ENCODE measurements at regions not wholly inside any gene's neighbourhood (a gene's known extent, or its start where the extent isn't known, plus 50 kb on each side); places are given as distances from the start of the nearest gene placed in this dataset.
"Not testable (repeated sequence)": the region's sequence is repeated elsewhere in the genome, so short reads cannot be mapped to it uniquely, and the experiment has no call there.

DNA sequence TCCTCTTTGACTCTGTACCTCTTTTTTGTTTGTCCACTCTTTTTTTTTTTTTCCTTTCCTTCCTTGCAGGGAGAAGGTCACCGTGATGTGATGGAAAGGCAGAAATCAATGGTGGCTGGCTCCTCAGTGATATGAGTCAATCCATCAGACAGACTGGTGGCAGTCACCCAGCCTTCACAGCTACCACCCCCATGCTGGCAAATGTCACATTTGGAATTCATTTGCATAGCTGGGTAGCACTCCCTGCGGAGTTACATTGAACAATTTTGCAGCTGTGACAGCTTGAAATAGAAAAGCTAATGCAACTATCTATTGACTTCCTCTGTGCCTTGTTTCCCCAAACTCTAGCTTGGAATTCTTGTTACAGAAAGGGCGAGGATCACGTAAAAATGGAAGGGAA is 668.4 kb downstream of the C6orf118 start:
- Histone ChIP-seq H3K4me1 (ENCODE audit: control insufficient read depth, insufficient read depth, low read length) (0 out of 2 replicates have a peak, but pooled peaks cover 5% of the 10 kb centered on the region), H3K27me3 (ENCODE audit: control insufficient read depth, insufficient read depth, low read length) (no peaks in the 10 kb centered on the region), H3K4me3 (ENCODE audit: low read depth, low read length) (no peak overlapping the region), H3K27ac (ENCODE audit: low read depth, low read length) (no peak overlapping the region), H3K9ac (ENCODE audit: low read depth, low read length) (no peak overlapping the region), H3K9me3 (ENCODE audit: control insufficient read depth, insufficient read depth, low read length) (no peaks in the 10 kb centered on the region), H3K36me3 (ENCODE audit: control insufficient read depth, insufficient read depth, low read length) (no peaks in the 10 kb centered on the region)

GRCh38 chr6:164628302-164628931 is 681.0 kb downstream of the C6orf118 start:
- Histone ChIP-seq H3K36me3 (ENCODE audit: control insufficient read depth, insufficient read depth, low read length) (no peaks in the 10 kb centered on the region), H3K9ac (ENCODE audit: low read depth, low read length) (no peak overlapping the region), H3K4me3 (ENCODE audit: low read depth, low read length) (no peak overlapping the region), H3K9me3 (ENCODE audit: control insufficient read depth, insufficient read depth, low read length) (no peaks in the 10 kb centered on the region), H3K27me3 (ENCODE audit: control insufficient read depth, insufficient read depth, low read length) (no peaks in the 10 kb centered on the region), H3K27ac (ENCODE audit: low read depth, low read length) (no peak overlapping the region), H3K4me1 (ENCODE audit: control insufficient read depth, insufficient read depth, low read length) (no peaks in the 10 kb centered on the region)

- Histone ChIP-seq H3K36me3 (ENCODE audit: control insufficient read depth, insufficient read depth, low read length) (no peaks in the 10 kb centered on the region), H3K27me3 (ENCODE audit: control insufficient read depth, insufficient read depth, low read length) (no peaks in the 10 kb centered on the region), H3K4me3 (ENCODE audit: low read depth, low read length) (no peak overlapping the region), H3K9ac (ENCODE audit: low read depth, low read length) (no peak overlapping the region), H3K27ac (ENCODE audit: low read depth, low read length) (no peak overlapping the region), H3K9me3 (ENCODE audit: control insufficient read depth, insufficient read depth, low read length) (no peaks in the 10 kb centered on the region), H3K4me1 (ENCODE audit: control insufficient read depth, insufficient read depth, low read length) (peaks cover 3% of the 10 kb centered on the region; the same call in 1 of the 2 replicates)
Observed at GRCh38 chr6:164616917-164617524, 692.4 kb downstream of the C6orf118 start.

GRCh38 chr6:164612751-164613150 is 696.7 kb downstream of the C6orf118 start:
- H3K4me3 ChIP-seq (ENCODE audit: low read depth, low read length): no peak overlapping the region
- no peak overlapping the region for H3K9ac ChIP-seq (ENCODE audit: low read depth, low read length)
- H3K27ac ChIP-seq (ENCODE audit: low read depth, low read length): no peak overlapping the region
- peaks cover 3% of the 10 kb centered on the region; the same call in 1 of the 2 replicates for H3K4me1 ChIP-seq (ENCODE audit: control insufficient read depth, insufficient read depth, low read length)
- H3K27me3 ChIP-seq (ENCODE audit: control insufficient read depth, insufficient read depth, low read length): no peaks in the 10 kb centered on the region
- H3K36me3 ChIP-seq (ENCODE audit: control insufficient read depth, insufficient read depth, low read length): no peaks in the 10 kb centered on the region
- H3K9me3 ChIP-seq (ENCODE audit: control insufficient read depth, insufficient read depth, low read length): no peaks in the 10 kb centered on the region

- not testable (repeated sequence) for H3K27me3 ChIP-seq (ENCODE audit: control insufficient read depth, insufficient read depth, low read length)
Observed at GRCh38 chr6:164610859-164611258, 698.5 kb downstream of the C6orf118 start.

GRCh38 chr6:164602415-164602814 is 707.0 kb downstream of the C6orf118 start:
- H3K27ac ChIP-seq (ENCODE audit: low read depth, low read length); H3K4me1 ChIP-seq (ENCODE audit: control insufficient read depth, insufficient read depth, low read length); H3K9ac ChIP-seq (ENCODE audit: low read depth, low read length); H3K36me3 ChIP-seq (ENCODE audit: control insufficient read depth, insufficient read depth, low read length); H3K9me3 ChIP-seq (ENCODE audit: control insufficient read depth, insufficient read depth, low read length); H3K4me3 ChIP-seq (ENCODE audit: low read depth, low read length); H3K27me3 ChIP-seq (ENCODE audit: control insufficient read depth, insufficient read depth, low read length): not testable (repeated sequence)

More at GRCh38 chr6:164610859-164611258, 698.5 kb downstream of the C6orf118 start:
- H3K27ac ChIP-seq (ENCODE audit: low read depth, low read length); H3K36me3 ChIP-seq (ENCODE audit: control insufficient read depth, insufficient read depth, low read length); H3K4me1 ChIP-seq (ENCODE audit: control insufficient read depth, insufficient read depth, low read length); H3K9ac ChIP-seq (ENCODE audit: low read depth, low read length); H3K9me3 ChIP-seq (ENCODE audit: control insufficient read depth, insufficient read depth, low read length); H3K4me3 ChIP-seq (ENCODE audit: low read depth, low read length): not testable (repeated sequence)

- H3K36me3 ChIP-seq (ENCODE audit: control insufficient read depth, insufficient read depth, low read length): no peaks in the 10 kb centered on the region
Observed at GRCh38 chr6:164581563-164581962, 727.8 kb downstream of the C6orf118 start.

GRCh38 chr6:164579035-164579434 is 730.4 kb downstream of the C6orf118 start:
- Histone ChIP-seq H3K4me3 (ENCODE audit: low read depth, low read length) (no peak overlapping the region), H3K9ac (ENCODE audit: low read depth, low read length) (no peak overlapping the region), H3K4me1 (ENCODE audit: control insufficient read depth, insufficient read depth, low read length) (no peaks in the 10 kb centered on the region), H3K27ac (ENCODE audit: low read depth, low read length) (no peak overlapping the region), H3K9me3 (ENCODE audit: control insufficient read depth, insufficient read depth, low read length) (peaks cover 66% of the 10 kb centered on the region), H3K27me3 (ENCODE audit: control insufficient read depth, insufficient read depth, low read length) (no peaks in the 10 kb centered on the region), H3K36me3 (ENCODE audit: control insufficient read depth, insufficient read depth, low read length) (no peaks in the 10 kb centered on the region)

More at GRCh38 chr6:164581563-164581962, 727.8 kb downstream of the C6orf118 start:
- no peak overlapping the region for H3K9ac ChIP-seq (ENCODE audit: low read depth, low read length)
- H3K27ac ChIP-seq (ENCODE audit: low read depth, low read length): no peak overlapping the region
- H3K9me3 ChIP-seq (ENCODE audit: control insufficient read depth, insufficient read depth, low read length): peaks cover 67% of the 10 kb centered on the region
- no peak overlapping the region for H3K4me3 ChIP-seq (ENCODE audit: low read depth, low read length)
- H3K27me3 ChIP-seq (ENCODE audit: control insufficient read depth, insufficient read depth, low read length): no peaks in the 10 kb centered on the region
- H3K4me1 ChIP-seq (ENCODE audit: control insufficient read depth, insufficient read depth, low read length): no peaks in the 10 kb centered on the region

DNA sequence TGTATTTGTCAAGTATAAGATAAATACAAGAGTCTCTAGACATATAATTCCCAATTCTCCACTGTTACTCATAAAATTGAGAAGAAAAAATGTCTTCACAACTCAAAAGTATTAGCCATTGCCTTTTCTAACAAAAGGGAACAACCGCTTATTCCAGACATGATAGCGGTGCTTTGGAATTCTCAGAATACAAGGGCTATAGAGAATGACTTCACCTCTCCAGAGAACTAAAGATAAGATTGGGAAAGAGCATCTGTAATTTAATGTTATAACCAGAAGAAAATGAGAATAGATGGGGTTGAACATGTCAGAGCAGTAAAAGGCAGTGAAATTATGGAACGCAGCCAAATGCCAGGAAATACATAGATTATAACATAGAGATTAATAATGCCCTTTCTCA is 730.8 kb downstream of the C6orf118 start:
- Histone ChIP-seq H3K27me3 (ENCODE audit: control insufficient read depth, insufficient read depth, low read length) (no peaks in the 10 kb centered on the region), H3K9me3 (ENCODE audit: control insufficient read depth, insufficient read depth, low read length) (peaks cover 63% of the 10 kb centered on the region), H3K4me1 (ENCODE audit: control insufficient read depth, insufficient read depth, low read length) (no peaks in the 10 kb centered on the region), H3K36me3 (ENCODE audit: control insufficient read depth, insufficient read depth, low read length) (no peaks in the 10 kb centered on the region), H3K4me3 (ENCODE audit: low read depth, low read length) (no peak overlapping the region), H3K9ac (ENCODE audit: low read depth, low read length) (no peak overlapping the region), H3K27ac (ENCODE audit: low read depth, low read length) (no peak overlapping the region)

DNA sequence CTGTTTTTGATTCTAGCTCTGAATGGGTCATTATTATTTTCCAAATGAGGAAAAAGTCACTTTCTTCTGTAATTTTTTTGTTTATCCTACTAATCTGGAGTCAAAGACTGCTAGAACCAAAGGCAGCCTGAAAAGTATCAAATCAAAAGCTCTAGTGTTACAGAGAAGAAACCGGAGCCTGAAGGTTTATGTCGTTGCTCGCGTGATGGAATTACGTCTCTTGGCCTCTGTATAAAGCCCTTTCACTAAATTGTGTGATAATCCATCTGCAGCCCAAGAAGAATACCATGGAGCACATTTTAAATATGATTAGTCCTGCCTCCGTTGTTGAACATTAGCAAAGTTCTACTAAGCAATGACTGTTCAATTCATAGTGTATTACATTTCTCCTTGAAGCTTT is 738.6 kb downstream of the C6orf118 start:
- H3K9ac ChIP-seq (ENCODE audit: low read depth, low read length): no peak overlapping the region

GRCh38 chr6:164569509-164569908 is 739.9 kb downstream of the C6orf118 start:
- no peak overlapping the region for H3K4me3 ChIP-seq (ENCODE audit: low read depth, low read length)
- H3K27ac ChIP-seq (ENCODE audit: low read depth, low read length): peak overlapping the region; percentile 48
- peaks cover 11% of the 10 kb centered on the region for H3K4me1 ChIP-seq (ENCODE audit: control insufficient read depth, insufficient read depth, low read length)
- H3K36me3 ChIP-seq (ENCODE audit: control insufficient read depth, insufficient read depth, low read length): no peaks in the 10 kb centered on the region
- H3K9ac ChIP-seq (ENCODE audit: low read depth, low read length): no peak overlapping the region
- H3K9me3 ChIP-seq (ENCODE audit: control insufficient read depth, insufficient read depth, low read length): peaks cover 13% of the 10 kb centered on the region
- H3K27me3 ChIP-seq (ENCODE audit: control insufficient read depth, insufficient read depth, low read length): no peaks in the 10 kb centered on the region

More for the DNA sequence above, 738.6 kb downstream of the C6orf118 start:
- H3K4me1 ChIP-seq (ENCODE audit: control insufficient read depth, insufficient read depth, low read length): peaks cover 11% of the 10 kb centered on the region
- H3K4me3 ChIP-seq (ENCODE audit: low read depth, low read length): no peak overlapping the region
- H3K36me3 ChIP-seq (ENCODE audit: control insufficient read depth, insufficient read depth, low read length): no peaks in the 10 kb centered on the region
- peaks cover 14% of the 10 kb centered on the region for H3K9me3 ChIP-seq (ENCODE audit: control insufficient read depth, insufficient read depth, low read length)
- H3K27me3 ChIP-seq (ENCODE audit: control insufficient read depth, insufficient read depth, low read length): no peaks in the 10 kb centered on the region
- H3K27ac ChIP-seq (ENCODE audit: low read depth, low read length): no peak overlapping the region

Measured in HUES48 (cell line).